ENCODE measurements at regions not wholly inside any gene's neighbourhood (a gene's known extent, or its start where the extent isn't known, plus 50 kb on each side); places are given as distances from the start of the nearest gene placed in this dataset.

DNA sequence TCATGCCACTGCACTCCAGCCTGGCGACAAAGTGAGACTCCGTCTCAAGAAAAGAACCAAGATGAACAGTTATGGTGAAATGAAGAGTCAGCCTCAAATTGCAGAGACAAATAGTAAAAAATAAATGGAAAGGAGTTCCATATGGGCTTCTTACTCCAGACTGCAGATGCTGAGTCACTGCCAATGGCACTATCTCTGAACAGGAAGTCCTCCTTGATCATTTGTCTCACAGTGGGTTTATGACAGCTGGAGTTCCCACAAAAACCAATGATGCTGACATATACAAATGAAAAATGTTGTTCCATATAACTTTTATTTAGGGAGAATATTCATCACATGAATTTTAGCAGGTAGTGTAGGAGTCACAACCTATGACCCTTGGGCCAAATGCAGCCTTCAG, 631.6 kb downstream of the PCDH18 start:
- TF ChIP-seq, protein P1, sequence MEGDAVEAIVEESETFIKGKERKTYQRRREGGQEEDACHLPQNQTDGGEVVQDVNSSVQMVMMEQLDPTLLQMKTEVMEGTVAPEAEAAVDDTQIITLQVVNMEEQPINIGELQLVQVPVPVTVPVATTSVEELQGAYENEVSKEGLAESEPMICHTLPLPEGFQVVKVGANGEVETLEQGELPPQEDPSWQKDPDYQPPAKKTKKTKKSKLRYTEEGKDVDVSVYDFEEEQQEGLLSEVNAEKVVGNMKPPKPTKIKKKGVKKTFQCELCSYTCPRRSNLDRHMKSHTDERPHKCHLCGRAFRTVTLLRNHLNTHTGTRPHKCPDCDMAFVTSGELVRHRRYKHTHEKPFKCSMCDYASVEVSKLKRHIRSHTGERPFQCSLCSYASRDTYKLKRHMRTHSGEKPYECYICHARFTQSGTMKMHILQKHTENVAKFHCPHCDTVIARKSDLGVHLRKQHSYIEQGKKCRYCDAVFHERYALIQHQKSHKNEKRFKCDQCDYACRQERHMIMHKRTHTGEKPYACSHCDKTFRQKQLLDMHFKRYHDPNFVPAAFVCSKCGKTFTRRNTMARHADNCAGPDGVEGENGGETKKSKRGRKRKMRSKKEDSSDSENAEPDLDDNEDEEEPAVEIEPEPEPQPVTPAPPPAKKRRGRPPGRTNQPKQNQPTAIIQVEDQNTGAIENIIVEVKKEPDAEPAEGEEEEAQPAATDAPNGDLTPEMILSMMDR (IDR thresholded peaks at IDR 0.05): no peak
- no peak for TF ChIP-seq EZH2phosphoT487 (IDR thresholded peaks at IDR 0.05)
- TF ChIP-seq EZH2 (IDR thresholded peaks at IDR 0.05): no peak
- Histone ChIP-seq H2AFZ (replicated peaks) (no peak overlapping the region), H3K4me2 (no peak overlapping the region), H3K79me2 (ENCODE audit: low read depth) (no peaks in the 10 kb centered on the region), H4K20me1 (ENCODE audit: low read depth) (no peaks in the 10 kb centered on the region), H3K4me3 (no peak overlapping the region), H3K27me3 (no peaks in the 10 kb centered on the region), H3K4me1 (peaks cover 6% of the 10 kb centered on the region), H3K27ac (no peak overlapping the region), H3K9ac (no peak overlapping the region), H3F3A (ENCODE audit: low read depth) (no peaks in the 10 kb centered on the region), H3K36me3 (no peaks in the 10 kb centered on the region), H3K9me3 (ENCODE audit: low read depth) (no peaks in the 10 kb centered on the region)
- no peak overlapping the region for H3K4me3 Mint-ChIP-seq
- H3K4me1 Mint-ChIP-seq: no peaks in the 10 kb centered on the region
- H3K9me3 Mint-ChIP-seq: no peaks in the 10 kb centered on the region
- no peaks in the 10 kb centered on the region for H3K36me3 Mint-ChIP-seq
- no peak overlapping the region for H3K27ac Mint-ChIP-seq
- no peak for DNase-seq (ENCODE audit: low spot score)
- H3K27me3 Mint-ChIP-seq (ENCODE audit: insufficient read depth, low read depth): no peaks in the 10 kb centered on the region

DNA sequence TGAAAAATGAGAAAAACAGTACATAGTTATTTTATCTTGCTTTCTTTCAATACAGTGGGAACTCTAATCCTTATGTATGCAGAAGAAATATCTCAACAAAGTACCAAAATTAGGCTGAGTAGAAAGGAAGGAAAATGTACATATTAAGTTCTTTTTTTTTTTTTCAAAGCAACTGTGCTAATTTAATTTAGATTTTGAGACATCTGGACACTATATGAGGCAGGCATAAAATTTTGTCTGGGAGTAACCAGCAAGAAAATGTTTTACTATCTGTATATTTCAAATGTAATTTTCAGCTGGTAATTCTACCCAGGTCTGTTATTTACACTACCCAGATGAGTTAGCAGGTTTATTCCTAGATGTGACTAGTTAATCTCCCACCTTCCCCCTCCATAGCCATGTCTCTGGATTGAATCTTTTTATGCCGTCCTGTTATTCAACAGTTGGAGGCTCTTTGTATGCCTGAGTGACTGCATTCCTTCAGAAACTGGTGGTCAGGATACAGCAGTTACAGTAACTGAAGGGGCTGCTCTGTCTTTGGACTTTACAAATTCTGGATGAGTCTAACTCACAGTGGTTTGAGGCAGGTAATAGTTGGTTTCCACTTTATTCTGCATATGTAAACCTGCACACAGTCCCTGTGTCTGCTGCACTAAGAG, 633.6 kb downstream of the PCDH18 start:
- Histone ChIP-seq H3K9me3 (ENCODE audit: low read depth) (no peaks in the 10 kb centered on the region), H3K4me3 (no peak overlapping the region), H3K79me2 (ENCODE audit: low read depth) (no peaks in the 10 kb centered on the region), H3K9ac (no peak overlapping the region), H3K36me3 (no peaks in the 10 kb centered on the region), H3K4me2 (peak overlapping the region; percentile 28), H3K27me3 (no peaks in the 10 kb centered on the region), H3K27ac (no peak overlapping the region), H3F3A (ENCODE audit: low read depth) (no peaks in the 10 kb centered on the region), H2AFZ (replicated peaks) (peak overlapping the region; percentile 69), H3K4me1 (peaks cover 6% of the 10 kb centered on the region), H4K20me1 (ENCODE audit: low read depth) (no peaks in the 10 kb centered on the region)
- no peaks in the 10 kb centered on the region for H3K4me1 Mint-ChIP-seq
- DNase-seq (ENCODE audit: low spot score): no peak
- H3K9me3 Mint-ChIP-seq: no peaks in the 10 kb centered on the region
- H3K27ac Mint-ChIP-seq: no peak overlapping the region
- TF ChIP-seq, protein P1 (IDR thresholded peaks at IDR 0.05): no peak
- TF ChIP-seq EZH2phosphoT487 (IDR thresholded peaks at IDR 0.05) (no peak), EZH2 (IDR thresholded peaks at IDR 0.05) (no peak)
- no peak overlapping the region for H3K4me3 Mint-ChIP-seq
- no peaks in the 10 kb centered on the region for H3K27me3 Mint-ChIP-seq (ENCODE audit: insufficient read depth, low read depth)
- no peaks in the 10 kb centered on the region for H3K36me3 Mint-ChIP-seq

- no peak for TF ChIP-seq EZH2phosphoT487 (IDR thresholded peaks at IDR 0.05)
- H3K27me3 ChIP-seq: no peaks in the 10 kb centered on the region
- H3K27ac Mint-ChIP-seq: no peak overlapping the region
- no peaks in the 10 kb centered on the region for H3K9me3 Mint-ChIP-seq
- no peak overlapping the region for H3K4me3 ChIP-seq
- no peaks in the 10 kb centered on the region for H3K4me1 ChIP-seq
- no peak overlapping the region for H3K4me3 Mint-ChIP-seq
- H3K4me2 ChIP-seq: no peak overlapping the region
- no peak for DNase-seq (ENCODE audit: low spot score)
- no peak overlapping the region for H2AFZ ChIP-seq (replicated peaks)
- no peaks in the 10 kb centered on the region for H3K36me3 Mint-ChIP-seq
- no peak overlapping the region for H3K27ac ChIP-seq
- no peaks in the 10 kb centered on the region for H3K36me3 ChIP-seq
- H3F3A ChIP-seq (ENCODE audit: low read depth): no peaks in the 10 kb centered on the region
- H3K27me3 Mint-ChIP-seq (ENCODE audit: insufficient read depth, low read depth): no peaks in the 10 kb centered on the region
- no peaks in the 10 kb centered on the region for H3K9me3 ChIP-seq (ENCODE audit: low read depth)
- H3K4me1 Mint-ChIP-seq: no peaks in the 10 kb centered on the region
- no peaks in the 10 kb centered on the region for H4K20me1 ChIP-seq (ENCODE audit: low read depth)
- no peaks in the 10 kb centered on the region for H3K79me2 ChIP-seq (ENCODE audit: low read depth)
- no peak overlapping the region for H3K9ac ChIP-seq
Observed at GRCh38 chr4:136893573-136893972, 638.7 kb downstream of the PCDH18 start.

GRCh38 chr4:136881666-136882065, 650.6 kb downstream of the PCDH18 start:
- no peak overlapping the region for H3K4me3 ChIP-seq
- no peaks in the 10 kb centered on the region for H3K9me3 ChIP-seq (ENCODE audit: low read depth)
- Mint-ChIP-seq H3K9me3 (no peaks in the 10 kb centered on the region), H3K27ac (no peak overlapping the region), H3K27me3 (ENCODE audit: insufficient read depth, low read depth) (no peaks in the 10 kb centered on the region), H3K4me1 (no peaks in the 10 kb centered on the region), H3K36me3 (no peaks in the 10 kb centered on the region), H3K4me3 (no peak overlapping the region)
- no peak overlapping the region for H3K27ac ChIP-seq
- no peaks in the 10 kb centered on the region for H3K4me1 ChIP-seq
- H3K27me3 ChIP-seq: no peaks in the 10 kb centered on the region
- H3K79me2 ChIP-seq (ENCODE audit: low read depth): no peaks in the 10 kb centered on the region
- no peaks in the 10 kb centered on the region for H4K20me1 ChIP-seq (ENCODE audit: low read depth)
- no peak for DNase-seq (ENCODE audit: low spot score)
- no peak for TF ChIP-seq EZH2phosphoT487 (IDR thresholded peaks at IDR 0.05)
- TF ChIP-seq, protein P1 (IDR thresholded peaks at IDR 0.05): no peak
- TF ChIP-seq EZH2 (IDR thresholded peaks at IDR 0.05): no peak
- no peaks in the 10 kb centered on the region for H3K36me3 ChIP-seq
- H2AFZ ChIP-seq (replicated peaks): peak overlapping the region; percentile 38
- H3K4me2 ChIP-seq: no peak overlapping the region
- H3F3A ChIP-seq (ENCODE audit: low read depth): no peaks in the 10 kb centered on the region
- no peak overlapping the region for H3K9ac ChIP-seq
